Skin of body (tissue), 1 donor: ENCODE measurements at regions not wholly inside any gene's neighbourhood (a gene's known extent, or its start where the extent isn't known, plus 50 kb on each side); places are given as distances from the start of the nearest gene placed in this dataset.

Experiments
- DNase-seq: peaks from one replicate; lab custom pipeline; 2025; lab: John Stamatoyannopoulos, UW

GRCh38 chr5:73395256-73395655, 53.3 kb downstream of the FOXD1 start:
- DNase-seq: no peak

- DNase-seq: no peak
Observed at GRCh38 chr5:73394610-73395009, 54.0 kb downstream of the FOXD1 start.

- DNase-seq: no peak
Observed at GRCh38 chr5:73393611-73394489, 54.7 kb downstream of the FOXD1 start.

GRCh38 chr5:73392775-73393174, 55.8 kb downstream of the FOXD1 start:
- no peak for DNase-seq

- no peak for DNase-seq
Observed at GRCh38 chr5:73391441-73391881, 57.1 kb downstream of the FOXD1 start.

GRCh38 chr5:73390972-73391371, 57.6 kb downstream of the FOXD1 start:
- no peak for DNase-seq

- no peak for DNase-seq
Observed at GRCh38 chr5:73388740-73389139, 59.8 kb downstream of the FOXD1 start.

GRCh38 chr5:73388306-73388684, 60.3 kb downstream of the FOXD1 start:
- no peak for DNase-seq

GRCh38 chr5:73387601-73388305, 60.8 kb downstream of the FOXD1 start:
- DNase-seq: peak; percentile 35

GRCh38 chr5:73387149-73387591, 61.4 kb downstream of the FOXD1 start:
- DNase-seq: no peak

- DNase-seq: no peak
Observed at GRCh38 chr5:73384861-73385260, 63.7 kb downstream of the FOXD1 start.

GRCh38 chr5:73382401-73382740, 66.2 kb downstream of the FOXD1 start:
- DNase-seq: no peak

- no peak for DNase-seq
Observed at GRCh38 chr5:73381590-73382400, 66.8 kb downstream of the FOXD1 start.

- no peak for DNase-seq
Observed at GRCh38 chr5:73380710-73381589, 67.6 kb downstream of the FOXD1 start.

- DNase-seq: no peak
Observed at GRCh38 chr5:73380041-73380440, 68.5 kb downstream of the FOXD1 start.

- DNase-seq: no peak
Observed at GRCh38 chr5:73379435-73379834, 69.1 kb downstream of the FOXD1 start.

- no peak for DNase-seq
Observed at GRCh38 chr5:73378765-73379164, 69.8 kb downstream of the FOXD1 start.

GRCh38 chr5:73378070-73378469, 70.5 kb downstream of the FOXD1 start:
- no peak for DNase-seq

GRCh38 chr5:73376618-73377170, 71.9 kb downstream of the FOXD1 start:
- no peak for DNase-seq

- no peak for DNase-seq
Observed at GRCh38 chr5:73375949-73376348, 72.6 kb downstream of the FOXD1 start.

GRCh38 chr5:73375191-73375545, 73.4 kb downstream of the FOXD1 start:
- no peak for DNase-seq
